ENCODE measurements at regions not wholly inside any gene's neighbourhood (a gene's known extent, or its start where the extent isn't known, plus 50 kb on each side); places are given as distances from the start of the nearest gene placed in this dataset.

- DNase-seq (ENCODE audit: low read depth), result no peak
Observed at GRCh38 chr18:25724997-25725396, 365.4 kb downstream of the SS18 start.

- DNase-seq (ENCODE audit: low read depth), result no peak
Observed at GRCh38 chr18:25724121-25724520, 366.3 kb downstream of the SS18 start.

- no peak for DNase-seq (ENCODE audit: low read depth)
Observed at GRCh38 chr18:25713103-25713502, 361.1 kb upstream of the ZNF521 start.

- no peak for DNase-seq (ENCODE audit: low read depth)
Observed at GRCh38 chr18:25710981-25711380, 359.0 kb upstream of the ZNF521 start.

- DNase-seq (ENCODE audit: low read depth), result no peak
Observed at GRCh38 chr18:25705650-25706049, 353.7 kb upstream of the ZNF521 start.

GRCh38 chr18:25704494-25704893 lies 352.5 kb upstream of the ZNF521 start:
- DNase-seq (ENCODE audit: low read depth), result no peak

- DNase-seq (ENCODE audit: low read depth), result no peak
Observed at GRCh38 chr18:25704071-25704470, 352.1 kb upstream of the ZNF521 start.

- no peak for DNase-seq (ENCODE audit: low read depth)
Observed at GRCh38 chr18:25701821-25702220, 349.9 kb upstream of the ZNF521 start.

- DNase-seq (ENCODE audit: low read depth), result no peak
Observed at GRCh38 chr18:25686960-25687500, 335.1 kb upstream of the ZNF521 start.

- no peak for DNase-seq (ENCODE audit: low read depth)
Observed at GRCh38 chr18:25685088-25685487, 333.1 kb upstream of the ZNF521 start.

GRCh38 chr18:25679491-25679890 lies 327.5 kb upstream of the ZNF521 start:
- DNase-seq (ENCODE audit: low read depth), result no peak

GRCh38 chr18:25678221-25678620 lies 326.3 kb upstream of the ZNF521 start:
- DNase-seq (ENCODE audit: low read depth), result no peak

GRCh38 chr18:25675123-25675850 lies 323.3 kb upstream of the ZNF521 start:
- DNase-seq (ENCODE audit: low read depth), result no peak

GRCh38 chr18:25674183-25674582 lies 322.2 kb upstream of the ZNF521 start:
- no peak for DNase-seq (ENCODE audit: low read depth)

GRCh38 chr18:25672490-25672889 lies 320.5 kb upstream of the ZNF521 start:
- no peak for DNase-seq (ENCODE audit: low read depth)

GRCh38 chr18:25669741-25670140 lies 317.8 kb upstream of the ZNF521 start:
- no peak for DNase-seq (ENCODE audit: low read depth)

GRCh38 chr18:25662272-25662671 lies 310.3 kb upstream of the ZNF521 start:
- DNase-seq (ENCODE audit: low read depth), result no peak

GRCh38 chr18:25661831-25662230 lies 309.9 kb upstream of the ZNF521 start:
- DNase-seq (ENCODE audit: low read depth), result no peak

GRCh38 chr18:25659541-25659940 lies 307.6 kb upstream of the ZNF521 start:
- no peak for DNase-seq (ENCODE audit: low read depth)

GRCh38 chr18:25658476-25658875 lies 306.5 kb upstream of the ZNF521 start:
- DNase-seq (ENCODE audit: low read depth), result no peak

- DNase-seq (ENCODE audit: low read depth), result no peak
Observed at GRCh38 chr18:25651553-25651952, 299.6 kb upstream of the ZNF521 start.

GRCh38 chr18:25650201-25650941 lies 298.4 kb upstream of the ZNF521 start:
- DNase-seq (ENCODE audit: low read depth), result no peak

GRCh38 chr18:25648716-25649260 lies 296.8 kb upstream of the ZNF521 start:
- DNase-seq (ENCODE audit: low read depth), result no peak

Data from forelimb muscle (tissue), 1 donor.